ENCODE measurements at regions not wholly inside any gene's neighbourhood (a gene's known extent, or its start where the extent isn't known, plus 50 kb on each side); places are given as distances from the start of the nearest gene placed in this dataset.

DNA sequence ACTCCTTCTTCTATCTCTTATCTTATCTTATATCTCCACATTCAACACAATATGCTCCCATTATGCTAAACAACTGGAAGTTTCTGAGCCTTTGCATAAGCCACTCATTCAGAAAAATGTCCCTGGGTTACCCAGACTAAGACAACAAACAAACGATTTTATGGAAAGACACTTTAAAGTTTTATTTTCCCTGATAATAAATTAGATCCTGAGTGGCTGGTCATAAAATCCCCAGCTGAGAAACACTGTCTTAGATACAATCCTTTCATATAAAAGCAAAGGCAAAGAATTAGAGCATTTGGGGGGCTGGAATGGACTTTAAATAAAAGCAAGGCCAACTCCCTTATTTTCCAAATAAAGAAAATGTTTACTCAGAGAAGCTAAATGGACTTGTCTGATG, 322.3 kb downstream of the GBE1 start:
- no peak for FAIRE-seq

DNA sequence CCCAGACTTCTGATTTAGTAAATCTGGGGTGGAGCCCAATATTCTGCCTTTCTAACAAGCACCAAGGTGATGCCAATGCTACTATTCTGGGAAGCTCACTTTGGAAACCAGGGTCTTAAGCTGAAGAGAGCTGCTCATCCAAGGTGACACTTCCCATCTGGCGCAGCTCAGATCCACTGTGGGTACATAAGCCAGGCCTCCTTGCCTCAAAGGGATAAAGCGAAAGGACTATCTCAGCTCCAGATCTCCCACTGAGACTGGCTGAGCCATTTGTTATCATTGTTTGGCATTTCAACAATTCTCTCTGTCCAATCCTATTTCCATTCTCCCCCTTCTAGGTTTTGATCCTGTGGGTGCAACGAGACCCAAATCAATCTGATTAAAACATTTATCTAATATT, 323.8 kb downstream of the GBE1 start:
- FAIRE-seq = no peak

DNA sequence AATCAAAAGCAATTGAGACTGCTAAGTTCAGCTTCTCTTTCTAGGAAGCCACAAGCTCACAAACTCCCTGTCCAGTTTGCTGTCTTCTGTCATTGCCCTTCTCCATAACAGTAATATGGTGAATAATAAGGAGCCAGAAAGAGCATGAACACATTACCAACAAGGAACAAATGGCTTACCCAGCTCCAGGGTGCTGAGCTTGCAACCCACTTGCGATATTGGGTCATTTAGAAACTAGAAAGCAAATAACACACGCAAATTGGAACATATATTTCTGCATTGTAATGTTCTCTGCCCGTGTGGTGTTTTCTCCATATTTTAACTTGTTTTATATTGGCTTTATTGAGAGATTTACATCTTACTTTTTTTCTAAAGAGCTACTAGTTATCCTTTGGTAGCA, 325.3 kb downstream of the GBE1 start:
- FAIRE-seq = no peak

DNA sequence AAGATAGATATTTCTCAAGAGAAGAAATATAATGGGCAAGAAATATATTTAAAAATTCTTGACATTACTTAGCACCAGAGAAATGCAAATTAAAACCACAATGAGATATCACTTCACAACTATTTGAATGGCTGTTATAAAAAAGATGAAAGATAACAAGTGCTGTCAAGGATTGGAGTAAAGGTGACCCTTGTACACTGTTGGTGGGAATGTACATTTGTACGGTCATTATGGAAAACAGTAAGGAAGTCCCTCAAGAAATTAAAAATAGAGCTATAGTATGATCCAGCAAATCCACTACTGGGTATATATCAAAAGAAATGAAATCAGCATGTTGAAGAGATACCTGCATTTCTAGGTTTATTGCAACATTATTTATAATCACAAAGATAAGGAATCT, 326.4 kb downstream of the GBE1 start:
- FAIRE-seq = no peak

DNA sequence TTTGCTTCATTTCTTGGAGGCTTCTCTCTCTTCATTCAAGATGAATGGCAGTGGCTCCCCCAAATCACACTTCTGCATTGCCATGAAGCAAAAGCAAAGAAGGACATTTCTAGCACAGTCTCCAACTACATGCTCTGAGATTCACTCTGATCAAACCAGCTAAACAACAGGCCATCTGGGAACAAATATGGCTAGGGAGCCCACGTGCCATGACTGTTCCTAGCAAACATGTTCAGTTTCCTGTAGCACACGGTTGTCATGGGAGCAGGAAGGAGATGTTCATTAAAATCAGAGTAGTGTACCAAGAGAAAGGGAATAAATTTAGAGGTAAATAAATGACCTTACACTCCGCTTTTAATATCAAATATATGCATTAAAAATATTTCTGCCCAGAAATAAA, 327.3 kb downstream of the GBE1 start:
- no peak for FAIRE-seq

DNA sequence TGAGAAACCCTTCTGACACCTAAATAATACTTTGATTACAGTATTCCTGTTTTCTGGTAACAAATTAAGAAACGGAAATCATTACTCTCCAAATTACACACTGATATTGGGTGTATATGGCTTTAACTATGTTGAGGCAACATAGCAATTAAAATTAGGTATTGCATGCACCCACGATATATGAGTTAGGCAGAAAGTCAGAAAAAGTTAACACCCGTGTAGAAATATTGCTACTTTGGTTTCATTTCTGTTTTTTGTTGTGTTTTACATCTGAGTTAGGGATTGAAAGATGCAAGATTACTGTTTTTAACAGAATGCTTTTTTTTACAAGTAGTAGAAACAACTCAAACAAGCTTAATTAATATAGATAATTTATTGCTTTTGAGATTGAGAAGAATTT, 327.8 kb downstream of the GBE1 start:
- FAIRE-seq = no peak

DNA sequence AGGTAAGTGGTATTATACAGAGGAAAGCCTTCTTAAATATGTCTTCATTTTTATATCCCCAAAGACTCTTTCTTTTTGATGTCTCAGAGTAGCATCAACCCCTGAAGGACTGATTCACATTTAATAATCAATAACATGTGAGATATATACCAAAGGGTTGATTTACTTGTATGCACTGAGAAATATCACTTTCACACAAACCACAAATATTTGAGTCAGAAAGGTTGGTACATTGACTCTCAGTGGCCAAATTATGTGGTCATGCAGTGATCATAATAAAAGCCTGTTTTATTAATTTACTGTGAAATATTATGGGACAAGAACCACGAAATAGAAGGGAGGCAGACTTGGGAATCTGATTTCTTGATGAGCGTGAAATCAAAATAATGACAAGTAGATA, 329.0 kb downstream of the GBE1 start:
- FAIRE-seq = no peak

DNA sequence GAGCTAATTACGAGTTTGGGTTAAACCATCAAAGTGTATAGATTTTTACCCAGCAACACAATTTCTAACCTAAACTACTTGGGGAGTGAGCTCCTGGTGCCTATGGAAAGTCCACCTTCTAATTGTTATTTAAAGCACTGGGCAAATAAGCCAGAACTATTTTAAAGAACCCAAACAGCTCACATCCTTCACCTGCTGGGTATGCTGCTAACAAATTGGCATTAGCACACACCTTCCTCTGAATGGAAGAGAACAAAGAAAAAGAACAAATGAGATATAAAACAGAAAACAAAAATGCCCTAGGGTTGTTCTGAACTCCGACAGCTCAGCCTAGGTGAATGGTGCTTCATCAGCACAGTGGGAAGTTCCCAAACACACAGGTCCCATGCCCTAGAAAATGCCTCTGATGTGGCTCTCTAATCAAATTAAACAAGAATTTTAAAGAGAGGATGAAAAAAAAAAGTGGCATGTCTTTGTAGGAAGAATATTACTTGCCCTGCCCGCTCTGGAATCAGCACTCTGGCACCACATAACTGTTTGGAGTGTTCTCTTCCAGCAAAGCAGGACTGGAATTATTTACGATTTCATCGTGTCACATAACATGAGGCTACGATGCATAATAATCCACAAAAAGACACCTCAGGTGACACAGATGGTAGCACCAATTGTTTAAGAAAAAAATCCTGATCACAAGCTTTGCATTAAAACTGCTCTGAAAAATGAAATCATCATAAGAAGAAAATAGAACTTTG, 334.4 kb downstream of the GBE1 start:
- FAIRE-seq = no peak

DNA sequence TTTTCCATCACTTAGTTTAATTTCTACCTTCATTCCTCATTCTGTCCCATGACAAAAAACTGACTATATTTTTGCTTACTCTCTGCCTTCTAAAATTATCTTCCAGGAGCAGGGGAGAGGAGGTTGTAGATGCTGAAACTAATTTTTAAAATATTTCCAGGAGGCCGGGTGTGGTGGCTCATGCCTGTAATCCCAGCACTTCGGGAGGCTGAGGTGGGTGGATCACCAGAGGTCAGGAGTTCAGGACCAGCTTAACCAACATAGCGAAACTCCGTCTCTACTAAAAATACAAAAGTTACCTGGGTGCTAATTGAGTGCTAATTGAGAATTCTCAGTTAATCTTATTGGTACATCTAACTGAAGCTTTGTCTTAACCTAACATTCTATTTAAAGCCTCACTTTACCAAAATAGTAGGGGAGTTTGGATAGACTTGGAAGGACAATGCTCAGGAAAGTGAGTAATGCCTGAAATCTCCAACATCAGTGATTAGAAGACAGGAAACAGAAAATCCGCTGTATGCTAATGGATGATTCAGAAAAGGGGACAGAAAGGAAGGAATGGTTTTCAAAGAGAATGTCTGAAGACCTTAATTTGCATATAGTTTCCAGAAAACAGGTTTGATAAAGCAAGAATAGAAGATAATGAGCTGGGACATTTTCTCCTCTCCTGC, 336.1 kb downstream of the GBE1 start:
- FAIRE-seq = no peak

DNA sequence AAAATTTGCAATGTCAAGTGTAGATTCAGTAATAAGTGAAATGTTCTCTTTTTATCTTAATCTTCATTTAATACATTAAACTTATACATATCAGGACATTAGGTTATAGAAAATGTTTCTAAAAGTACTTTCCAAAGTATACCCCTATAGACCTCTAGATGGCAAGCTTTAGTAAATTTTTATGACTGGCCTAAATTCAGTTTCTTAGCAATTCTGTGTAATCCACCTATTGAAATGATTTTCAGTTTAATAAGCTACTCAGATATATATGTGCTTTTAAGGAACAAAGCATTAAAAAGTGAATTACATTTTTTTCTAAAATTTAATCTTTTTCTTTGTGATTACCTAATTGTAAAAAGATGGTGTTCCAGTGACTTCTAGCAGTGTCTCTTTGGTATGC, 342.2 kb downstream of the GBE1 start:
- FAIRE-seq = peak; percentile 98

DNA sequence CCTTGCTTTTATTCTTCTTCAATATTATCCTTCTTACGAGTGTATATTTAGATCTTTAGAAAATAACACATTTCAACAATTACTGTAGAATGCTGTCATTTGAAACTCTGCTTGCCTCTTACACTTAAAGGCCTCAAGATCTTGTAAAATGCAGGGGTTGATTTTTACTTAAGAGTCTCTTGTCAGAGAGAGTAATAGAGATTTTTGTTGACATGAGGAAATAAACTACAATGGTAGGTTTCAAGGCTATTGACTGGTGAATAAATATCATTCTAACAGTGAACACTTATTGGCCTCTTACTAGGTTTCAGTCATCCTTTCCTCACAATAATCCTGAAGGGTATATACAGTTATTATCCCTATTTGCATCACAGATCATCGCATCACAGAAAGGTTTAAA, 344.6 kb downstream of the GBE1 start:
- FAIRE-seq = no peak

DNA sequence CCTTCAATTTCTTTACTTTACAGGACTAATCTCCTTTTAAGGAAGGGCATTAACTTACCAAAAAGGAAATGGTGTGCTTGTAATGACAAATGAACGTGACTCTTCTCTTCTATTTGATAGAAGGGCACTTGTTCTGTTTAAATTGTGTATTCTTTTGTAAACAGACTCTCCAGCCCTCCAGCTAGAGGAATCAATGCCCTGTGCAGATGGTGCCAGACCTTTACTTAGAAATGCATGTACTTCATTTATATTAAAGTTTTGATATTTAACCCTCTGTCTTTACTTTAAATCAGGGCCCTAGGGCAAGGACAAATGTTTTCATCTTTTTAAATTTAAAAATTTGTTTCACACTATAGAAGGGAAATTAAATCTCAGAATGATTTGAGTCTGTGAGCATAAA, 355.1 kb downstream of the GBE1 start:
- no peak for FAIRE-seq

DNA sequence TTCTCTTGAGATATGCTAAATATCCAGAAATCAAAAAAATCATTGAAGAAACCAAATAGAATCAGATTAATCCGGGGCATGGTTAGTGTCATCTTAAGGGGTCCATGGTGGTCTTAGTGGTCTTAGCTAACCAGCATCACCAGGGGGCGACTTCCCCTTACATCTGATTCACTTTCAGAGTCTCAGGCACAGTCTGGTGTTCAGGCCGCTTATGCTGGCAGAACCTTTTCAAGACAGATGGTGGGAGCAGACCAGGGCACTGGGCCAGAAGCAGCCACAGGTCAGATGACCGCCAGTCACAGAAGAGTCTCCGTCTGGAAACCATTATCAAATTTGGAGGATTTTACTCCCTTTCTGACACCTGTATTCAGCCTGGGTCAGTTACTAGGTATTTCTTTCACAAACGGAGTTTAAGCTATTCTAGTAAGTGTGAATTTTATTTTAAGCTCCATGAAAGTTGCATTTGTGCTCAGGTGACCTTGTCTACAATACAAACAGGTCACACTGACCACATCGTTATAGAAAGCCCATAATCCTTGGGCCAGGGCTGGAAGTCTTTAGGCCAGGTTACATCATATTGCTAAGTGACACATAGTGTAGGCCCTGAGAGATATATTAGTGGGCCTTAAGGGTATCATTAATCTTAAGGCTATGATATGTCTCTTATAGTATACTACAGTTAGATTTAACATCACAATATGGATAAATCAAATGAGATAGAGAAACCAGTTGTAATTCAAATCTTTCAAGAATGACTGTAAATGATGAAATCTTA, 365.5 kb downstream of the GBE1 start:
- FAIRE-seq = no peak

DNA sequence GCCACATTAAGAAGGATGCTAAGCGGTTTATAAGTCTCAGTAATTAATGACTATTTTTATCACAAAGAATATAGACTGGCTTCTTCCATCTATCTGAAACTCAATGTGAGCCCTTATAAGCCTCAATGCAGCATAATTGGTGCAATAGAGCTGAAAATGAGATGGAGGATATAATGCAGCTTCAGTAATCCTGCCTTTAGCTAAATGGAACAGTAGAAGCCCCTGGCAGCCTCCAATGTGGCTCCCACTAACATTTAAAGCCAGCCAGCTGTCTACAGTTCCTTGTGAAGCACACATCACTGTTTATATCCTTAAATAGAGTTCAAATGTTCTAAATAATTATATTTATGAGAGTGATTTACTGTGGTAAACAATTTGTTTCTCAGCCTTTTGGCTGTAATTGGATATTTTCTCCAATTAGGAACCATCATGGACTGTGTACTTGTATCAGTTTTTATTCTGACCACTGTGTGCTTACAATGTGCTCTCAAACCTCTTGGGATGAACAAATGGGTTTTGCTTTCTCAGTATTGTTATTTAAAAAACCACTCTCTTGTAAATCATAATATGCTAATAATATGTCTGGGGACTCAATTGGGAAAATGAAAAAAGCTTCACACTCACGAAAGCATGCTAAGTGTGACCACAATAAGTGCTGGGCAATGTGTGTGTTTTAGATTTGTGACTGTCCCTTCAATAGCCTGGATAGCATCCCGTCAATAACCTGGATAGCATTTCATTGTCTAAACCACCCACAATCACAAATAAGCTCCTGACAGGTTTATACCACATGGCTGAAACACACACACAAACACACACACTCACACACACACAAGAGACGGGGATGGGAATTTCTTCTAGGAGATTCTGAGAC, 366.6 kb downstream of the GBE1 start:
- no peak for FAIRE-seq

DNA sequence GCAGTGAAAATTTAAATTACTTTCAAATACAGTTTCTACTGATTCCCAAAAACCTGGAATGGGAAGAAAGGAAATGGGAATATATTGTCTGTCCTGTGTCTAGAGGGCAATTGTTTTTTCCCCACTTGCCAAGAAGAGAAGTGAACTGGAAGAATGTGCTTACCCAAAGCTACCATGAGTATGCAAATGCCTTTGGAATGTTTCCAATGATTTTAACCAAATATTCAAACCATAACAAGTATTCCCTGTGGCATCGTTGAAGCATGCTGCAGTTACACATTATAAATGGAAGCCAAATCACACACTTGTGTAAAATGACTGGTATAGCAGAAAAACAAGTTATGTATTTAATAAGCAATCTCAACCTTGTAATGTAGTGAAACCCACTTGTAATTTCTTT, 368.2 kb downstream of the GBE1 start:
- FAIRE-seq = no peak

DNA sequence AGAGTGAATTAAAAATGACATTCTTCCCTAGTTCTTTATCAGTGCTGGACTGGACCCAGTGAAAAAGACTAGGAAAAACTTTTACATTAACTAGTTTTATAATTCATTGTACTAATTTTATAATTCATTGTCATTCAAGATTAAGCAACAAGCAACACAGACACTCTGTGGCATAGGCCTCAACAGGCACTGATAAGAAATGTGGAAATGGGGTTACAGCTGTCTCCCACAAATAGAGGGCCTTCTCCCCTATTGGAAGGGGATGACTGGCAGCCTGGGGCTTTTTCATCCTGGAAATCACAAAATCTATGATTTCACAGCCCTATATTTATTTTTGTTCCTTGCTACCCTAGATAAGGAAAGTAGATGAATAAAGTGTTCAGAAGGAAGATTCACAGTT, 370.6 kb downstream of the GBE1 start:
- no peak for FAIRE-seq

DNA sequence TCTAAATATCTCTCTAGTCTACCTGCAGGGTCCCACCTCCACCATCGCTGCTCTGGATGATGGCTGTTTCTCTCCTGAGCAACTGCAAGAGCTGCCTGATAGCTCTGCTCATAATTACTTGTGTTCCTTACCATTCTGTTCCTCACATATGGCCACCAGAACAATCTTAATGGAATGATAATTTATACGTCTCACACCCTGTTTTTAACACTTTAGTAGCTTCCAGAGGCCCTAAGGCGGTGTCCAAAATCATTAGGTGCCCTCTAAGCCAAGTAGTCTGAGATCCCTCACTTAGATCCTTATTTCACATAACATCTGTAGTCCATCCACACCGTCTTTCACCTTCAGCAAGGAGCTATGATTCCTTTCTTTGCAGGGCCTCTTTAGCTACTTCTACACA, 373.3 kb downstream of the GBE1 start:
- no peak for FAIRE-seq

DNA sequence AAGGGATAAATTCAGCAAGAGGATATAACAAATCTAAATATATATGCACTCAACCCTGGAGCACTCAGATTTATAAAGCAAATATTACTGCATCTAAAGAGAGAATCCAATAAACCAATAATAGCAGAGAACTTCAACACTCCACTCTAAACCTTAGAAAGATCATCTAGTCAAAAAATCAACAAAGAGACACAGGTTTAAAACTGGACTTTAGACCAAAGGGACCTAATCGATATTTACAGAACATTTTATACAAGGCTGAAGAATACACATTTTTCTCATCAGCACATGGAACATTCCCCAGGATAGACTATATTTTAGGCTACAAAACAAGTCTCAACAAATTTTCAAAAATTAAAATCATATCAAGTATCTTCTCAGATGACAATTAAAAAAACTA, 379.0 kb downstream of the GBE1 start:
- peak; percentile 51 for FAIRE-seq

DNA sequence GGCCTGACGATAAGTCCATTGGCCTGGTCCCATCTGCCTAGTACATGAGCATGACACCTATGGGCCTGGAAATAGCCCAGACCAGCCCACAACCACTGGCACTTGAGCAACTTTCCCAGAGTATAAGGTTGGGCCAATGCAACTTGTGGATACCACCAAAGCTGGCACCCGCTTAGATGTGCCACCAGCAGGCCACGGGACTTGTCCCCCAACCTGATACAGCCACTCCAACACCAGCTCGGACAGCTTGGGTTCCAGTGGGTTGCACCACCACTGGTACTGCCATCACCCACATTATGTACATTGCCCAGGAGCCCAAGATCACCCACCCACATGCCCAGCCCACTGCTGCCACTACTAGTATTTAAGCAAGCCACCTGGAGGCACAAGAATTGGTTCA, 381.2 kb downstream of the GBE1 start:
- no peak for FAIRE-seq

DNA sequence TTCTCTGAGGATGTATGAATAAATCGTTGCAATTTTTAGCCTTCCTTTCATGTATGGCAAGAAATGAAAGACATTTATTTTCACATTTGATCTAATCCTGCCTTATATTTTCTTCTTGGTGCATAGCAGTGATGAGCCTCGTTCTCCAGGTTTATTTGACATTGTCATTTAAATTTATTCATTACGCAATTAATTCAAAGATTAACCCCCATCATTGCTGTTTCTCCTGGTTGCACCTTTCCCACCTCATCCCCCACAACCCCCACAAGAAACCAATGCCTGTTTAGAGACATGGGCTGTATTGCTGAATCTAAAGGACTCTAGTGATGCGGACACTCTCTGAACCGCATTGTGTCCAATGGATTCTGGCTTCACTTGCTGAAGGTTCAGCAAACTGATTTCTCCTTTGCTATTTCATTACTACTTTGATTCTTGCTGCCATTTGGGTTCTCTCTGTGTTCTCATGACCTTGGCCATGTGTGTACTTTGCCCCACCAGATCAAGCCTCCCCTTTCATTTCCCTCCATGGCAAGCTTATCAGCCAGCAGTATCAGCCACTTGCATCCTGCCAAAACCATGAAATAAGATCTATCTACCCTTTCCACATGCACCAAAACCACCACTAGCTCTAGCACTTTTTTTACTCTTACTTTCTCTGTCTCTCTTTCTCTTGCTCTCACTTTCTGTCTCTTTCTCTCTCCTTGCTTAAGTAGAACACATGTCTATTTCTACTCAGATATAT, 382.7 kb downstream of the GBE1 start:
- FAIRE-seq = no peak

DNA sequence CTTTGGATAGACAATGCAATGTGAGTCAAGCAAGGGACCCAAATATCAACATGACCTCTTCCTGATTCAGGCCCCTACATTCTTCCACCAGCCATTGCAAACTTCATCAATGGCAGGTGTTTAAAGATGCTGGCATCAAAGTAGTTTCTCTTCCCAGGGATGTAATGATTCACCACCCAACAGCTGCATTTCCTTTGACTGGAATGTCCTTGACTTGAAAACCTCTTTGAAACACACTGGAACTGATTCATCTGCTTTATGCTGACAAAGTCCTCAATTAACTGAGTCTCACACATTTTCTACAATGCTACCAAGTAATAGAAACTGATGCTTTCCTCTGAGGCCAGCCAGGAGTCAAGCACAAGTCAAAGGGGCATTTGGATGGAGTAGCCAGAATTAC, 385.5 kb downstream of the GBE1 start:
- no peak for FAIRE-seq

DNA sequence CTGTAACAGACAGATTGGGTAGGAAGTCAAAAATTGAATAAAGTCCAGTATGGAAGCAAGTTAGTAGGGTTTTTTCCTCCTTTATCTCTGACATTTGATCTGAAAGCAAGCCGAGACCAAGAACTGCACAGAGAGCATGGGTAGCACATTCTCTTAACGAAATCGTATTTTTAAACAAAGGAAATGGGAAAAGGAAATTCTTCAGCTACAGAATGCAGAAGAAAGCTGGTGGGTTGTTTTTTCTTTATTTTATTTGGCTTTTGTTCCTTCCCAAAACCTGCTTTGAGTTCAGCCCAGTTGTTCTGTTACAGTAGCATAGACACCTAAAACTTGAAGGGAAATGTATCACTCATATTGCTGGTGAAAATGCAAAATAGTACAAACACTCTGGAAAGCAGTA, 397.0 kb downstream of the GBE1 start:
- no peak for FAIRE-seq
